Fibroblast of pulmonary artery (primary cell): ENCODE measurements at regions not wholly inside any gene's neighbourhood (a gene's known extent, or its start where the extent isn't known, plus 50 kb on each side); places are given as distances from the start of the nearest gene placed in this dataset.
A peak's percentile ranks its signal among the peaks of the same experiment; 100 is the strongest.
"Not testable (repeated sequence)": the region's sequence is repeated elsewhere in the genome, so short reads cannot be mapped to it uniquely, and the experiment has no call there.

Experiments
- DNase-seq: peaks from one replicate; pipeline ENCODE4 v3.0.0-alpha.2; 2010; ENCODE audit warnings: low read depth
- H3K4me3 ChIP-seq: replicated peaks from 2 replicates; pipeline ENCODE4 v1.5.1; 2011; ENCODE audit warnings: low read depth, mild to moderate bottlenecking, control low read depth, low read length, moderate library complexity
- TF ChIP-seq, protein P1 (sequence below): IDR thresholded peaks from 2 replicates; pipeline ENCODE4 v1.5.1; 2011; ENCODE audit warnings: mild to moderate bottlenecking, control low read depth, low read length, inconsistent platforms; ENCODE audit errors: missing control alignments

DNA sequence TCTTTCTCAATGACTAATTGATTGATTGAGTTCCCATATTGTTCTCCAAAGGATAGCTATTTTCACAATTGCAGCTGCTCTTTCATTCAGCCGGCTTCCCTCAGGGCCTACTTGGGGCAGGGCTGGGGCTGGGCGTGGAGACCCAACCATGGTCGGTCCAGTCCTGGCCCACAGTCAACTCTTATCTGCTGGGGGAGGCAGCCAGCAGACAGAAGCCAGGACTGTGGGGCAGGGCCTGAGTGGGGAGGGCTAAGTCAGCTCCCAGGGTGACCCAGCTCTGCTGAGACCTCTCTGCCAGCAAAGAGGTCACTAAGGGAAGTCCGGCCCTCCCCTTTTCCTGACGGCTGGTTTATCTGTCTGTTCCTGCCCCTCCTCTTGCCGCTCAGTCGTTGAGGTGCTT lies 735.2 kb downstream of the TBC1D22A start:
- H3K4me3 ChIP-seq = no peak overlapping the region
- TF ChIP-seq, protein P1, sequence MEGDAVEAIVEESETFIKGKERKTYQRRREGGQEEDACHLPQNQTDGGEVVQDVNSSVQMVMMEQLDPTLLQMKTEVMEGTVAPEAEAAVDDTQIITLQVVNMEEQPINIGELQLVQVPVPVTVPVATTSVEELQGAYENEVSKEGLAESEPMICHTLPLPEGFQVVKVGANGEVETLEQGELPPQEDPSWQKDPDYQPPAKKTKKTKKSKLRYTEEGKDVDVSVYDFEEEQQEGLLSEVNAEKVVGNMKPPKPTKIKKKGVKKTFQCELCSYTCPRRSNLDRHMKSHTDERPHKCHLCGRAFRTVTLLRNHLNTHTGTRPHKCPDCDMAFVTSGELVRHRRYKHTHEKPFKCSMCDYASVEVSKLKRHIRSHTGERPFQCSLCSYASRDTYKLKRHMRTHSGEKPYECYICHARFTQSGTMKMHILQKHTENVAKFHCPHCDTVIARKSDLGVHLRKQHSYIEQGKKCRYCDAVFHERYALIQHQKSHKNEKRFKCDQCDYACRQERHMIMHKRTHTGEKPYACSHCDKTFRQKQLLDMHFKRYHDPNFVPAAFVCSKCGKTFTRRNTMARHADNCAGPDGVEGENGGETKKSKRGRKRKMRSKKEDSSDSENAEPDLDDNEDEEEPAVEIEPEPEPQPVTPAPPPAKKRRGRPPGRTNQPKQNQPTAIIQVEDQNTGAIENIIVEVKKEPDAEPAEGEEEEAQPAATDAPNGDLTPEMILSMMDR = no peak
- no peak for DNase-seq

DNA sequence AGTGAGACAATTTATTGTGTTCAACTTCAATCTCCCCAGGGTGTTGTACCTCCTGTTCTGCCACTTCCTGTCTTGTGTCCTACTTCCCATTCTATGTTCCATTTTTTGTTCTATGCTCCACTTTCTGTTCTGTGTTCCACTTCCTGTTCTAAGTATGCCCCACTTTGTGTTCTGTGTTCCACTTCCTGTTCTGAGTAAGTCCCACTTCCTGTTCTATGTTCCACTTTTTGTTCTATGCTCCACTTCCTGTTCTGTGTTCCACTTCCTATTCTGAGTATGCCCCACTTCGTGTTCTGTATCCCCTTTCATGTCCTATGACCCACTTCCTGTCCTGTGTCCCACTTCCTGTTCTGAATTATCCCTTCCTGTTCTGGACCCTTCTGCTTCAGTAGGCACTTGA lies 732.7 kb downstream of the TBC1D22A start:
- TF ChIP-seq, protein P1 = no peak
- no peak overlapping the region for H3K4me3 ChIP-seq
- no peak for DNase-seq

DNA sequence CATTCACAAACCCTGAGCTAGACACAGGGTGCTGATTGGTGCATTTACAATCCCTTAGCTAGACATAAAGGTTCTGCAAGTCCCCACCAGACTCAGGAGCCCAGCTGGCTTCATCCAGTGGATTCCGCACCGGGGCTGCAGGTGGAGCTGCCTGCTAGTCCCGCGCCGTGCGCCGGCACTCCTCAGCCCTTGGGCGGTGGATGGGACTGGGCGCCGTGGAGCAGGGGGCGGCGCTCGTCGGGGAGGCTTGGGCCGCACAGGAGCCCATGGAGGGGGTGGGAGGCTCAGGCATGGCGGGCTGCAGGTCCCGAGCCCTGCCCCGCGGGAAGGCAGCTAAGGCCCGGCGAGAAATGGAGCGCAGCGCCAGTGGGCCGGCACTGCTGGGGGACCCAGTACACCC lies 725.7 kb downstream of the TBC1D22A start:
- not testable (repeated sequence) for DNase-seq

GRCh38 chr22:47486569-47487312 lies 724.3 kb downstream of the TBC1D22A start:
- DNase-seq = no peak
- TF ChIP-seq, protein P1 = no peak
- H3K4me3 ChIP-seq = no peak overlapping the region

More for the DNA sequence above, 725.7 kb downstream of the TBC1D22A start:
- H3K4me3 ChIP-seq = not testable (repeated sequence)

DNA sequence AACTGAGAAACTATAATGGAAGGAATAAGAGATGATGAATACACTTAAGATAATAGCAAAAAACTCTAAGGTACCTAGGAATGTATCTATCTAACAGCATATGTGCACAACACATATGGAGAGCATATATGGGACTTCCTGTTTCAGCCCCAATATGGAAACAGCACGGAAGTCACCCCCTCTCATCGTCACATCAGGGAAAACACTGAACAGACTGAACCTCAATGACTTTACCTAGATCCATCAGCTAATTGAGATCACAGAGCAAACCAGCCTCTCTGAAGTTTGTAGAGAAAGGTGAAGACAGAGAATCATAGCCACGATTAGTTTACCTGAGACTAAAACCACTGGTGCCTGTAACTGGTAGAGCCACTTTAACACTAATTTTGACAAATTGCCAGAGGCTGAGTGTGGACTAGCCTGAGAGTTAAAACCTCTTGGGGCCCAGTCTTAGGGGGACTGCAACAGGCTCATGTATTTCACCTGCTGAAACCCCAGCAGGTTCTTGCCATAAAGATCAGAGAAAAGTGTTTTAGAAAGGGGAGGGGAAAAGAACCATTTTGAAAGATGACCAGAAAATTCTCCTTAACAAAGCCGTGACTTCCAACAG lies 722.6 kb downstream of the TBC1D22A start:
- TF ChIP-seq, protein P1 = no peak
- H3K4me3 ChIP-seq = no peak overlapping the region
- DNase-seq = no peak

- TF ChIP-seq, protein P1 = no peak
- DNase-seq = no peak
- H3K4me3 ChIP-seq = no peak overlapping the region
Observed at GRCh38 chr22:47476231-47476630, 713.8 kb downstream of the TBC1D22A start.

GRCh38 chr22:47474895-47475294 lies 712.4 kb downstream of the TBC1D22A start:
- no peak overlapping the region for H3K4me3 ChIP-seq
- peak; percentile 29 for DNase-seq
- TF ChIP-seq, protein P1 = no peak
